ENCODE measurements at regions not wholly inside any gene's neighbourhood (a gene's known extent, or its start where the extent isn't known, plus 50 kb on each side); places are given as distances from the start of the nearest gene placed in this dataset.

GRCh38 chr4:135777361-135777760 is 1575.8 kb upstream of the PABPC4L start:
- TF ChIP-seq CTCF (conservative IDR thresholded peaks at IDR 0.05; ENCODE audit: low read depth, low read length) (no peak), EZH2 (IDR thresholded peaks at IDR 0.05; ENCODE audit: borderline replicate concordance, low read depth, low read length, poor library complexity, severe bottlenecking) (no peak)

Measured in A673 (cell line).